Keratinocyte (primary cell): ENCODE measurements at regions not wholly inside any gene's neighbourhood (a gene's known extent, or its start where the extent isn't known, plus 50 kb on each side); places are given as distances from the start of the nearest gene placed in this dataset.
"Not testable (repeated sequence)": the region's sequence is repeated elsewhere in the genome, so short reads cannot be mapped to it uniquely, and the experiment has no call there.

ENCODE experiments used
- EZH2 ChIP-seq: IDR thresholded peaks from one replicate; pipeline ENCODE4 v1.6.1; 2012; ENCODE audit warnings: inconsistent platforms, mild to moderate bottlenecking, low read length, moderate library complexity
- TF ChIP-seq, protein P1 (sequence below), 3 experiments: IDR thresholded peaks in 1 of 3; conservative IDR thresholded peaks in 1 of 3; optimal IDR thresholded peaks in 1 of 3; 2 replicates in 2 of 3; 3 replicates in 1 of 3; pipeline versions ENCODE3 to v1.5.1; 2011; ENCODE audit warnings: low read length in 3 of 3, mild to moderate bottlenecking in 3 of 3, moderate library complexity in 2 of 3, control low read depth in 1 of 3, inconsistent platforms in 1 of 3; ENCODE audit not compliant: insufficient read depth in 2 of 3; ENCODE audit errors: extremely low read depth in 1 of 3

DNA sequence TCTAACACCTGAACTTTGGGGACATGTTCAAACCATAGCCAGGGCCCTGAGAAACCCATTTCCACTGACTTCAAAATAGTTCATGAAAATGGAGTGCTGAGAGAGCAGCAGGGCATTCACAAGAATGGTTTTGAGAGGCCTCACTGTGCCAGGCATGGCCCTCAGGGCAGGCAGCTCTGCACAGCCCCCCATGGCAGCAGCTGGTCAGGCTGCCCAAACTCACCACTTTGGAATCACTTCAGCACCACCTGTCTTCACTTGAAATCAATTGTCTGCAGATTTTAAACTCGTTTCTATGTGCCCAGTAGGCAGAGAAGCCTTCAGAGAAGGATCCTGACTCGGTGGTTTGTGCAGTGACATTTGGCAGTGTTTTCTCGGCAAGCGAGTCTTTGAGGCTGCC, 73.8 kb upstream of the SAMD11 start:
- TF ChIP-seq, protein P1, sequence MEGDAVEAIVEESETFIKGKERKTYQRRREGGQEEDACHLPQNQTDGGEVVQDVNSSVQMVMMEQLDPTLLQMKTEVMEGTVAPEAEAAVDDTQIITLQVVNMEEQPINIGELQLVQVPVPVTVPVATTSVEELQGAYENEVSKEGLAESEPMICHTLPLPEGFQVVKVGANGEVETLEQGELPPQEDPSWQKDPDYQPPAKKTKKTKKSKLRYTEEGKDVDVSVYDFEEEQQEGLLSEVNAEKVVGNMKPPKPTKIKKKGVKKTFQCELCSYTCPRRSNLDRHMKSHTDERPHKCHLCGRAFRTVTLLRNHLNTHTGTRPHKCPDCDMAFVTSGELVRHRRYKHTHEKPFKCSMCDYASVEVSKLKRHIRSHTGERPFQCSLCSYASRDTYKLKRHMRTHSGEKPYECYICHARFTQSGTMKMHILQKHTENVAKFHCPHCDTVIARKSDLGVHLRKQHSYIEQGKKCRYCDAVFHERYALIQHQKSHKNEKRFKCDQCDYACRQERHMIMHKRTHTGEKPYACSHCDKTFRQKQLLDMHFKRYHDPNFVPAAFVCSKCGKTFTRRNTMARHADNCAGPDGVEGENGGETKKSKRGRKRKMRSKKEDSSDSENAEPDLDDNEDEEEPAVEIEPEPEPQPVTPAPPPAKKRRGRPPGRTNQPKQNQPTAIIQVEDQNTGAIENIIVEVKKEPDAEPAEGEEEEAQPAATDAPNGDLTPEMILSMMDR (optimal IDR thresholded peaks at IDR 0.05 in 1 of 3, IDR thresholded peaks at IDR 0.05 in 1 of 3, conservative IDR thresholded peaks at IDR 0.05 in 1 of 3; ENCODE audit: extremely low read depth in 1 of 3, insufficient read depth in 2 of 3, low read length in 3 of 3) = not testable (repeated sequence)
- TF ChIP-seq EZH2 = not testable (repeated sequence)
